ENCODE measurements at regions not wholly inside any gene's neighbourhood (a gene's known extent, or its start where the extent isn't known, plus 50 kb on each side); places are given as distances from the start of the nearest gene placed in this dataset.

DNA sequence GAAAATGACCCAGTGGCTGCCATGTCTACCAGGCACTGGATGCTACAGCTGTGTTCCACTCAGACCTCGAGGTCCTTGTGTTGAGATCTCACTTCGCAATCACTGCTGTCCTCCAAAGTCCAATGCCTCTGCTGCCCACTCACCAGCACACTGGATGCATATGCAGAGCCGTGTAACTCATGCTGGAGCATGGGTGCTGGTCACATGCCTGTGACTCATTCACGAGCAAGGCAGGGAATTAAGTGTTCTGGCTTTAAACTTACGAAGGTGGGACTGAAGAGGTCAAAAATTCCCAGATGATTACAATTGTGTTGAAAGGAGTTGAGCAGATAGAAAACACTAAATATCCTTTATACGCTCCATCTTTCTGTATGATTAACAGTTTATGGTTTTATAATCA, 417.5 kb downstream of the NUP35 start:
- no peak for DNase-seq

DNA sequence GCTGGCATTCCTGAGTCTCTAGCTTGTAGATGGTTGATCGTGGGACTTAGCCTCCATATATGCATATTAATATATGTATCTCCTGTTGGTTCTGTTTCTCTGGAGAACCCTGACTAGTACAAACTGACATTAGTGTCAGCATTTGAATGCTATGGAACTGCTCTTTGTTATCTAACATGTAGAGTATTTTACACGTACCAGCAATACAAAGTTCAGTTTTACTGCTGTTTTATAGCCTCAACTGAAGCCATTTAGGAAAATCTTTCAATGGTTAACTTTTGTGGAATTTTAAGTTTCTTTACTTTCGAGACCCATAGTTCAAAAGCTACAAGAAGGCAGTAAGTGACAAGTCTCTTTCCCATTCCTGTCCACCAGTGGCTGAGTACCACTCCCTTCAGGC, 418.4 kb downstream of the NUP35 start:
- DNase-seq: no peak

DNA sequence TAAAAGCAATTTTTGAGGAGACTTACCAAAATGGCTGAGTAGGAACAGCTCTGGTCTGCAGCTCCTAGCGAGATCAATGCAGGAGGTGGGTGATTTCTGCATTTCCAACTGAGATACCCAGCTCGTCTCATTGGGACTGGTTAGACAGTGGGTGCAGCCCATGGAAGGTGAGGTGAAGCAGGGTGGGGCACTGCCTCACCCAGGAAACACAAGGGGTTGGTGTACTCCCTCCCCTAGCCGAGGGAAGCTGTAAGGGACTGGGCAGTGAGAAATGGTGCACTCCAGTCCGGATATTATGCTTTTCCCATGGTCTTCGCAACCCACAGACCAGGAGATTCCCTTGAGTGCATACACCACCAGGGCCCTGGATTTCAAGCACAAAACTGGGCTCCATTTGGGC, 419.0 kb downstream of the NUP35 start:
- DNase-seq: no peak

DNA sequence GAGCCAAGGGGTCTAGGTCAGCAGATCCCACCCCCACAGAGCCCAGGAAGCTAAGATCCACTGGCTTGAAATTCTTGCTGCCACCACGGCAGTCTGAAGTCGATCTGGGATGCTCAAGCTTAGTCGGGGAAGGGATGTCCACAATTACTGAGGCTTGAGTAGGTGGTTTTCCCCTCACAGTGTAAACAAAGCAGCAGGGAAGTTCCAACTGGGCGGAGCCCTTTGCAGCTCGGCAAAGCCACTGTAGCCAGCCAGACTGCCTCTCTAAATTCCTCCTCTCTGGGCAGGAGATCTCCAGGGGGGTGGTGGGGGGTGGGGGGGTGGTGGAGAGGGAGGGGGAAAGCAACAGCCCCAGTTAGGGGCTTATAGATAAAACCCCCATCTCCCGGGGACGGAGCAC, 419.5 kb downstream of the NUP35 start:
- peak in 1 of 2 experiments; percentile 14 for DNase-seq

DNA sequence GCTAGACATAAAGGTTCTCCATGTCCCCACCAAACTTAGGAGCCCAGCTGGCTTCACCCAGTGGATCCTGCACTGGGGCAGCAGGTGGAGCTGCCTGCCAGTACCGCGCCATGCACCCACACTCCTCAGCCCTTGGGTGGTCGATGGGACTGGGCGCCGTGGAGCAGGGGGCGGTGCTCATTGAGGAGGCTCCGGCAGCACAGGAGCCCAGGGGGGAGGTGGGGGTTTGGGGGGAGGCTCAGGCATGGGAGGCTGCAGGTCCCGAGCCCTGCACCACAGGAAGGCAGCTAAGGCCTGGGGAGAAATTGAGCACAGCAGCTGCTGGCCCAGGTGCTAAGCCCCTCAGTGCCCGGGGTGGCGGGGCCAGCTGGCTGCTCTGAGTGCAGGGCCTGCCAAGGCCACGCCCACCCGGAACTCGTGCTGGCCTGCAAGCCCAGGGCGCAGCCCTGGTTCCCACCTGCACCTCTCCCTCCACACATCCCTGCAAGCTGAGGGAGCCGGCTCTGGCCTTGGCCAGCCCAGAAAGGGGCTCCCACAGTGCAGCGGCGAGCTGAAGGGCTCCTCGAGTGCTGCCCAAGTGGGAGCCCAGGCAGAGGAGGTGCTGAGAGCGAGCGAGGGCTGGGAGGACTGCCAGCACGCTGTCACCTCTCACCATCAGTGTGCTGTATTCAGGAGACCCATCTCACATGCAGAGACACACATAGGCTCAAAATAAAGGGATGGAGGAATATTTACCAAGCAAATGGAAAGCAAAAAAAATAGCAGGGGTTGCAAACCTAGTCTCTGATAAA, 422.5 kb downstream of the NUP35 start:
- peak; percentile 48 to 84 for DNase-seq

DNA sequence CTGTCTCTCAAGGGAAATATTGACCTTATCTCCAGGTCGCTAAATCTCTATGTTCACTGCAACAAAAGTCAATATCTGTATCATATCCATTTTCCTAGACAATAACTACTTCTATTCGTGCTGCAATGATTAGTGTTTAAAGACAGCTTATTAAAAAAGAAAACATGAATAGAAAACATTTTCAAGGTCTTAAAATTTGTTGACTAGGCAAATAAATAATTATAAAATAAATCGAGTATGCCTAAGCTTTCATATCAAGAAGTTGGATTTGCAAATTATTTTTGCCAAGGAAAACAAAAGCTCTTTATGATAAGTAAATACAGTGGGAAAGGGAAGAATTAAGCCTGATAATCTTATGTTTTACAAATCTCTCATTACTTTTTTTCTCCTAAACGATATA, 428.5 kb downstream of the NUP35 start:
- DNase-seq: no peak

DNA sequence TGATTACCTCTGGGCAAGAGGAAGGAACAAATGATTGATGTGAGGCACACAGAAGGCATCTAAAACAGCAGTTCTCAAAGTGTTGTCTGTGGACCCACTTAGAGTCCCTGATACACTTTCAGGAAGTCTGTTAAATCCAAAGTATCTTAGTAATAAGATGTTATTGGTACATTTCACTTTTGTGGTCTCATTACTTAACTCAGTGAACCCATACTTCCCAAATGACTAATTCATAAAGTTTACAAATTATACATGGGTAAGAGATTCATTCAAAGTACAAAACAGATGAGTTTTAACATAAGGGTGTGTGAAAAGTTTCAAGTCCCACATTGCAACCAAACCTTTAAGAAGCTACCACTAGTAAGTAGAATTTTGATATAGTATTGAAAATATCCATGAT, 440.5 kb downstream of the NUP35 start:
- DNase-seq: no peak

DNA sequence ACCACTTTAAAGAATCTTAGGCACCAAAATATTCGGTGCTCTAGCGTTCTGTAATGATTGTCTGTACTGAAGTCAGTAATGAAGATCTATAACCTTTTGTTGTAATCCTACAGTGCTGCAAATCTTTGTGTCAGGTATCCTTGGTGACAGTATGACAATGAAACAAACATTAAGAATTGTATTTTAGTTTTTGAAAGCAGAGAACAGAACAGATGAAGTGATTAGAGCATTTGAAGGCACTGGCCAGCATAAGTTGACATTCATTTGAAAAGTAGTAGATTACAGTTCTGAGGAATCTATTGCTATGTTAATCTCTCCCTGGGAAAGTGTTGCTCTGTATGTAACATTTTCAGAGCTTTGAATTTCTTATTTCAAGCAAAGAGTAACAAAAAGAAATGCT, 451.2 kb downstream of the NUP35 start:
- DNase-seq: no peak

DNA sequence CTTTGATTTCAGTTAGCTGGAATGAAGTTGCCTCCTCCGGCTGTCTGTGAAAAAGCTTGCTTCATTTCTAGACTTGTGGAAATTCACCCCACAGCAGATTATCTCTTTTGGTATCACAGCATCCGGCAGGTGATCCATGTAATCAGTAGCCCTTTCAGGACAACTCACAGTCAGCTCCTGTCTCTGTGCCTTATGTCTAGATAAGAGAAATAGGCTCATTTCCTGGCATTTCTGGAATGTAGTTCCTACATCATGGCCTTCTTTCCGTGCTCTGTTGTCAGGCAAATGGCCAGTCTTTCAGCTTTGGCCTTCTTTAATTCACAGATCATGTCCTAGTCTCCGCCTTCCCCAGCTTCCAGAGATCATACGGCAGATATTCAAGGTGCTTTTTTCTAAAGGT, 455.4 kb downstream of the NUP35 start:
- DNase-seq: no peak

DNA sequence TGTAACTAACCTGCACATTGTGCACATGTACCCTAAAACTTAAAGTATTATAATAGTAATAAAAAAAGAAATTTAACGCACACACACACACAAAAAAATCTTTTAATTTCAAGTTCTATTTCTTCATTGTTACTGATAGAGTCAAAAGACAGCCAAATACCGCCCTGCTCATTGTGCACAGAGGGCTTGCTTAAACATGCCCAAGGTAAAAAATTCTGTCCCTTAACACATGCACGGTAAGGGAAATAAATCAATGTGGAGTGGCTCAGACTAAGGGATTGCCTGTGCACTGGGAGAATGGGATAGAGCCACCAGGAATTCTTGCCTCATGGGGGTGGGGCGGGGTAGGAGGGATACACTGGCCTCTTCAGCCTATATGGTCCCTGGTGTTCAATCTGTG, 468.0 kb downstream of the NUP35 start:
- DNase-seq: no peak

DNA sequence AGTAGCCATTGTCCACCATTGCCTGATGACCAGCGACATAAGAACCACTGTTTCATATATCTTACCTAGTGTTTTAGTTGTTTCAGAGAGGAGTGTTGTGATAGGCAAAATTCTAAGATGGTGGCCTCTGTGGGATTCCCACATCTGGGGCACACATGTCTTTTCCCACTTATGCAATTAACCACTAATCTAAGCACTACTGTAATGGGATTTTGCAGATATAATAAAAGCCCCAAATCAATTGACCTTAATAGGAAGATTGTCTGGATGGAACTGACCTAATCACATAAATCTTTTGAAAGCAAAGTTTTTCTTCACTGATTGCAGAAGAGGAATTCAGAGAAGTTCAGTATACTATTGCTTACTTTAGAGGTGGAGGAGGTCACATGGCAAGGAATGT, 469.9 kb downstream of the NUP35 start:
- DNase-seq: no peak

DNA sequence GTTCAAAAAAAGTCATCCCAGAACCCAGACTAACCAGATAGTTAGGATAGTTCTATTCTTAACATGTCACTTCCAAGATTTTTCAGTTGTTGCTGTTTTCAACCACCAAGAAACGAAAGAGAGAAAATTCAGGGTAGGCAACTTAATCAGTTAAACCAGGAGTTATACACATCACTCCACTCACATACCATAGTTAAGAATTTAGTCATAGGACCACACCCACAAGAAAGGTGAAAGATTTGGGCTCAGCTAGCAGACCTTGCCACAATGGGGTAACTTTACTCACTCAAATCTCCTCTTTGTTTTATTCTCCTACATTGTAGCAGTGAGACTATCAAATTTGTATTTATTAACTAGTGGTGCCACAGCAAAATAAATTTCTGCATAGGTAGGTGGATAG, 473.6 kb downstream of the NUP35 start:
- no peak for DNase-seq

DNA sequence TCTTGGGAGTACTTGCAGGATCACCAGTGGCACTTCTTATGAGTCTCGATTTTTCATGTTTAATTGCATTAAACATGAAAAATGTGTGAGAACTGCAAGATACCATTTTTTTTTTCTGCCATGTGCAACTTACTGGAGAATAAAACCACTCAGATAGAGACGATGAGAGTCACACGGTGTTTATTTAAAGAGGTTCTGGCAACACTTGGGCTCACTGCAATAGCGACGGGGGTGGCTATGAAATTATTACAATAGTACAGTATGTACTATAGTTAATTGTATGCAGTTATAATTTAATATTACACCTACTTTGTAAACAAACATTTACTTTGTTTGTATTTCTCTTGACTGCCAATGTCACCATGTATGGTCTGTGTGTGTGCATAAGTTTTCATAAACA, 479.8 kb downstream of the NUP35 start:
- DNase-seq: no peak

DNA sequence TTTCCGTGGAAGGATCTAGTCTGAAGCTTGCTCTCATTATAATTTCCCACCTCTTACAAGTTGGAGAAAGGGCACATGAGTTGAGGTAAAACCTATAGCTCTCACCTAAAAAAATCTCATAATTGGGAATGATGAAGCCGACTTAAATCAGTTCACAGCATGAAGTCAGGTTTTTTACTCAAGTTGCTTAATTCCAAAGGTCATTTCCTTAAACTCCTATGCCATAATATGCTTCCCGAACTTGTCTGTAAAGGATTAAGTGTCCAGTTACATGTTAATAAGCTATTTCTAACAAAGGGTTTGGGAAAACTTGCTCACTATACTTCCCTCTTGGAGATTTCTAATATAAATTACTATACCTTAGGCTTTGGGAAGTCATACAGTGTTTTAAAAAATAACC, 481.2 kb downstream of the NUP35 start:
- DNase-seq: no peak

DNA sequence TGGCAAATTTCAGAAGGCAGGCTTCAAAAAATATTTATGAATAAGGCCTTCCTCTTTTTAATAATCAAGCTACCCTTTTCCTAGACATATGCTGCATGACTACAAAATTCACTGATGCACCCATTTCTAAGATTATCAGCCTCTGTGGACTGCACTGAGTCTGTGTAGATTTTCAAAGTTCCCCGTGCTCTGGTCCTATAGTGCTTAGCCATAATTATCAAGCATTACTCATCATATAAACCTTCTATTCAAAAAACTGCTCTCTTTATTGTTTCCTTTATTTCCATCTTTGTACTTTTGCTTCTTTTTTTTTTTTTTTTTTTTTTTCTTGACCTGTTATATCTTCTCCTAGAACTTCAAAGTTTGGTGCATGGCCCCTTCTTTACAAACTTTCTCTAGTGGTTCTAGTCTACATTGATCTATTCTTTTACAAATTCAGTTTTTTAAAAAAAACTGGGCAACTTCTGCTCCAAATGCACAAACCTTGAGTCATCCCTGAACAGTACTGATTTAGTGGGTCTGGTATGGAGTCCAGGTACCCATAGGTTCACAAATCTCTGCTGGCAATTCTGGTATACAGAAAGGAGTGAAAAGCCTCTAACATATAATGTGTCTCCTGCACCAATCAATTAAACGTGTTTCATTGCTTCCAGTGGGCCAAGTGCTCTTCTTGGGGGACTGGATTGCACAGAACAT, 481.9 kb downstream of the NUP35 start:
- no peak for DNase-seq

DNA sequence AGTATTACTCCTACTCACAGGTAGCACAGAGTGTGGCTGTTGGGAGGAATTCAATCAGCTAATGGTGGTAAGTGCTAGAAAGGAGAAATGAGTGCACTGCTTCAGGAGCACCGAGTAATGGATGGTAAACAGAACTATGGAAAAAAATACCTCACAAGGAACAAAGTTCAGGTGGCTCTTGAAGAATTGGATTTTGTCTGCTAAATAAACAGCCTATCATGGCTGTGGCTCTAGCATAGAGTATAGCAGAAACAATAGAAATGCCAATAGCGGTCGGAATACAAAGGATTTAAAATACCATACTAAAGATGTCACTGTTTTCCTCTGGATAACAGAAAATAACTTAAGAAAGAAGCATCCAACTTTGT, 482.5 kb downstream of the NUP35 start:
- DNase-seq: no peak

DNA sequence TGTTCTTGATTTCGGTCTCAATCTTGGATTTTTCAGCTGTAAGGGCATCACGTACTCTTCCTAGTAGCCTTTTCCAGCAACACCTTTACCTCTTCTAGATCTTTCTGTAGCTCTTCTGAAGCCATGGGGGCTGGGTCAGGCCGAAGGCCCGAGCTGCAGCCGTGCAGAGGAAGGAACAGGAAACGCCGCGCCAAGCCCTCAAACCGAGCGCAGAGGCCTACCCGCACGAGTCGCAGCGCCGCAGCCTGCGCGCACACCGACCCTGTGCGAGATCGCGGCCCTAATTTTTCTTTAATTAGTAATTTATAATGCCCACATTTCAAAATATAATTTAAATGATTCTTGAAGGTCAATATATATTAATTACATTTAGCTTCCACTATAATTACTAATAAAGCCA, 483.8 kb downstream of the NUP35 start:
- DNase-seq: no peak

DNA sequence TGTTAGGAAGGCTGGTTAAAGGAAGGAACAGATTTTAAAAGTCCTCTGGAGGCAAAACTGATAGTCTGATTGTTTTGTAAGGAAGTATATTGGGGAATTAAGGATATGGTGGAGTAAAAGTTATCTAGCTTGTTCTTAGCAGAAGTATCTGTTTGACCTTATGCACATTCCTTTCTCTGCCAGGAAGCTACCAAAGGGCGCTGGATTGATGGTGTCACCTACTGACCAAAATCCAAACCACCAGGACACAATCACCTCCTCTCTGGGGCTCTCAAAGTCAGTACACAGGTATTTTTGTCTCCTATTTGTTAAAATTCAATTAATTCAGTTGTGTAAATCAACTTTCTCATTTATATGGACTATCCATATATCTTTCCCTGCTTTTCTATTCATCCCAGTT, 484.5 kb downstream of the NUP35 start:
- DNase-seq: no peak

DNA sequence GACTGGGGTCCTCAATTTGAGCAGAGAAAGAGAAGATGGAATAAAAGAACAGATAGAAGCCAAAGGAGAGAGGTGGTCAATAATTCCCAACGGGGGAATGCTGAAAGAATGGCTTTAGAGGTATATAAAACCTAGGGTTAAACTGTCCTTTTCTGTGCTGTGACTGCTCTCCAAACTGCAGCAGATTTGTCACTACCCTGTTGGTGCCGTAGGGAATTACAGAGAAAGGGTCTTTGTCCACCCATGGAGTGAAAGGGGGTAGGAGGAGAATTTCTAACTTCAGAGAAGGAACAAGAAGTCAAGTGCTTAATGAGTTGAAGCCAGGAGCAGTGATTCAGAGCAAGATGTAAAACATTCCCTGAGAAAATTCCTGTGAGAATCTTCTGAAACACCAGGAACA, 486.5 kb downstream of the NUP35 start:
- no peak for DNase-seq

DNA sequence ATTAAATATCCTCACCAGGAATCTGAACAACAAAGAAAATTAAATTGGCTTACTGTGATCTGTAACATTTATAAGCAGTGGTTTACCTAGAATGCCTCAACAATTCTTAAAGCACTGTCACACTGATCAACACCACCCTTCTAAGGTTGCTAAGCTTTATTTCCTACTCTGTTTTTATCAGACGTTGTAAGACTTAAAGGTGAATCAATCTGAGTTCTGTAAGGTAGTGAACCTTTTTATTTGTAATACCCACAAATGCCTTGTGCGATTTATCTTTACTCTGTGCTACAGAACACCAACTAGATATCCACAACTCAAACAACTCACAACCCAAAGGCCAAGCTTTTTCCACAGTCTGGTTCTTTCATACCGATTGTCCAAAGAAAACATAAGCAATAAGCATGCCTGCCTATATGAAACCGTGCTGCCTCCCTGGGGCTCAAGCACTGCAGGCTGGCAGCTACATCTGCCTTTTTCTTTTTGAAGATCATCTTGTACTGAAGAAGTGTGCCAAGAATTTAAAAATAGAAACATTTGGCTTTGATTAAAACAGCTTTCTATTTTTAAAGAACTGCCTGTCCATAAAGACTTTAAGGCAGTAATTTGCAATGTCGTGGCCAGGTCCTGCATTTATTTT, 490.7 kb downstream of the NUP35 start:
- no peak for DNase-seq

DNA sequence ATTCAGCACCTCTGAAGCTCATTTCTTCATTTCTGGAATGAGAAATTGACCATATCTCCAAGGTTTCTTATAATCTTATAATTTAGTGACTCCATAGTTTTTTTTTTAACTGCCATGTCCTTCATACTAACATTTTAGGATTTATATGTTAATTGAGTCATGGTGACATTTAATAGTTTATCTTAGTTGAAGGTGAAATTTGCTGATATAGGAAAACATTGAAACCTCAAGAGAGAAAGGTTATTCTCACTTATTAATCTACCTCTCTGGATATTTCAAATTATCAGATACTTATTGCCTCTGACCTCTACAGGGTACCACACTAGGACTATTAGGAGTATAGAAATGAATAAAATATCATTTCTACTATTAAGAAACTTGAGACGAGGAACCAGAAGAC, 499.0 kb downstream of the NUP35 start:
- DNase-seq: no peak

DNA sequence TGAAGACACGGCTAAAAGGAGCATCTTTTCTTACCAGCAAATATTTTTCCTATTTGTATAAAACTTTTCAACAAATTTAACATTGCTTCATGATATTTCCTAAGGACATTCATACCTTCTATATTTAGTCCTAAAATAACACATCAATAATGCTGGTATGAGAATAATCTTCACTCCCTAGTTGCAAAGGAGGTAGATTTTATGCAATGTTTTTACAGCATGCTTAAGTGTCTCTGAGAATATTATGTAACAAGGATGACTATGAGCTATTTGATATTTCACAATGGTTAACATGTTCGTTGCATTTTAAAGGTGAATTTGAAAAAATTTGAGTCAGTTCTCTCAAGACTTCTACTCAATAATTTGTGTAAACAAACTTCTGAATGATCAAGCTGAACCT, 506.7 kb downstream of the NUP35 start:
- DNase-seq: no peak

DNA sequence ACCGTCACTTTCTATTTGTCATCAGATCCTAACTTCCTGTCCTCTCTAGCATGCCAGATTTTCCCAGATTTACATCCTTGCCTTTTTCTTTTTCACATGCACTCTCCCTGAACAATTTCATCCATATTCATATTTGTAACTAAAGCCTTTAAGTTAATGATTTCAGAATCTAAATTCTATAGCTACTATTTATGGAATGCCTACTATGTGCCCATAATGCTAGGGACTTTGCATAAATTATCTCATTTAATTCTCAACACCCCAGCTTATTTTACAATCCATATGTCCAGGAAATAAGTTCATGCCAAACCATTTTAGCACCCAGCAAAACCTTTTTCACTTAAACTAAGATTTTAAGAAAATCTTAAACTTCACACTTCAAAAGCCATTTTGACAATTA, 531.9 kb downstream of the NUP35 start:
- no peak for DNase-seq

DNA sequence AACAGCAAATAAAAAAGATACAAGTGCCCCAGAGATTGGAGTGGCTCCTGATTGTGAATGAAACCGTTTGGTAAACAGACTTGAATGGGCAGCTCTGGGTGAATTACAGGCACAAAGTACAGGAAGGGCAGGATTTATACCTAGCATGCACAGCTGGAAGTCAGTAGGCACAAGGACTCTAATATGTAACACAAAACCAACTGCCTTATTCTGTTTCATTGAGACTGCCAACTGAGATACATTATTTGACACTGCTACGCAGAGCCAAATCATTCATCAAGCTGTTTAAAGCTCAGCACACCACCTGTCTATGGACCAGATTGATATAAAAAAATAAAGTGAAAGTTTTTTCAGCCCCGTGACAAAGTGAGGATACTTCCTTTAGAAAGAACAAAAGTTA, 541.2 kb downstream of the NUP35 start:
- DNase-seq: peak; percentile 95 to 96
